HPDE6-E6E7 (cell line): ENCODE measurements at regions not wholly inside any gene's neighbourhood (a gene's known extent, or its start where the extent isn't known, plus 50 kb on each side); places are given as distances from the start of the nearest gene placed in this dataset.
"Not testable (repeated sequence)": the region's sequence is repeated elsewhere in the genome, so short reads cannot be mapped to it uniquely, and the experiment has no call there.

ENCODE experiments used
- DNase-seq: peaks from one replicate; pipeline ENCODE4 v3.0.0; 2011; ENCODE audit warnings: missing footprints; ENCODE audit errors: extremely low spot score

- DNase-seq = no peak
Measured at GRCh38 chr13:109400624-109401257, 385.6 kb downstream of the IRS2 start.

GRCh38 chr13:109400209-109400608 is 386.2 kb downstream of the IRS2 start:
- DNase-seq = no peak

GRCh38 chr13:109398071-109398470 is 388.3 kb downstream of the IRS2 start:
- not testable (repeated sequence) for DNase-seq

GRCh38 chr13:109397285-109397684 is 389.1 kb downstream of the IRS2 start:
- DNase-seq = no peak

- no peak for DNase-seq
Measured at GRCh38 chr13:109396266-109396665, 390.1 kb downstream of the IRS2 start.

GRCh38 chr13:109395014-109395413 is 391.4 kb downstream of the IRS2 start:
- DNase-seq = no peak

- no peak for DNase-seq
Measured at GRCh38 chr13:109394311-109394988, 391.9 kb downstream of the IRS2 start.

- DNase-seq = no peak
Measured at GRCh38 chr13:109393045-109393444, 393.3 kb downstream of the IRS2 start.

GRCh38 chr13:109390391-109390790 is 396.0 kb downstream of the IRS2 start:
- no peak for DNase-seq

- DNase-seq = no peak
Measured at GRCh38 chr13:109389892-109390345, 396.5 kb downstream of the IRS2 start.

- no peak for DNase-seq
Measured at GRCh38 chr13:109389456-109389855, 396.9 kb downstream of the IRS2 start.

- DNase-seq = no peak
Measured at GRCh38 chr13:109387471-109387870, 398.9 kb downstream of the IRS2 start.

- DNase-seq = no peak
Measured at GRCh38 chr13:109385242-109385560, 401.2 kb downstream of the IRS2 start.

- no peak for DNase-seq
Measured at GRCh38 chr13:109384491-109385241, 401.7 kb downstream of the IRS2 start.

GRCh38 chr13:109383683-109384082 is 402.7 kb downstream of the IRS2 start:
- no peak for DNase-seq

GRCh38 chr13:109381546-109382180 is 404.7 kb downstream of the IRS2 start:
- no peak for DNase-seq

- DNase-seq = no peak
Measured at GRCh38 chr13:109380457-109380856, 405.9 kb downstream of the IRS2 start.

- DNase-seq = no peak
Measured at GRCh38 chr13:109379930-109380329, 406.5 kb downstream of the IRS2 start.

- DNase-seq = no peak
Measured at GRCh38 chr13:109376936-109377335, 409.4 kb downstream of the IRS2 start.

GRCh38 chr13:109374609-109375200 is 411.7 kb downstream of the IRS2 start:
- DNase-seq = no peak

GRCh38 chr13:109372666-109373065 is 413.7 kb downstream of the IRS2 start:
- no peak for DNase-seq

GRCh38 chr13:109371066-109371465 is 415.3 kb downstream of the IRS2 start:
- DNase-seq = no peak
